ENCODE measurements at regions not wholly inside any gene's neighbourhood (a gene's known extent, or its start where the extent isn't known, plus 50 kb on each side); places are given as distances from the start of the nearest gene placed in this dataset.
"Not testable (repeated sequence)": the region's sequence is repeated elsewhere in the genome, so short reads cannot be mapped to it uniquely, and the experiment has no call there.

DNA sequence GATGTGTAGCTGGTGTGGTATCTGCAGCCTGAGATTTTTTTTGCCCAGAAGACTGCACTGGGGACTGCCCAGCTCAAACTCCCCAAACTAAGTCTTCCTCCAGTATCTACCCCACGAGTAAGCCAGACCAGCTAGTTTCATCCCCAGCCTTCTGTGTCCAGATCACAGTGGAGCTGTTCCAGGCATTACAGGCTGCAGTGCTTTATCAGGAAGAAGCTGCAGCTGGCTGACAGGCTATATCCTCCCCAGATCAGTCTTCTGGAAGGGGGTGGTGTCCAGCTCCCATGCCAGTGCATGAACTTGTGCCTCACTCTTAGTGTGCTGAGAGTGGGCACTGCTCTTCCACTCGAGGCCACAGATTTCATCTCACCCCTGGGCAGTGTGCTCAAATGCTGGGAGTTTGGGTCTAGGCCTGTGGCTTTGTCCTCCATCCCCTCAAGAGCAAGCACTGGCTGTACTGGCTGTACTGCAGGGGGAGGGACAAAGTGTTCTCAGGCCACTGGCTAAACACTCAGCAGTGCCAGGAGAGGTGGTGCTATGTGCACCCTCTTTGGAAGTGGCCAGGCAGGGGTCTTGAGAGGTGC lies 679.1 kb upstream of the COBL start:
- DNase-seq, result no peak

DNA sequence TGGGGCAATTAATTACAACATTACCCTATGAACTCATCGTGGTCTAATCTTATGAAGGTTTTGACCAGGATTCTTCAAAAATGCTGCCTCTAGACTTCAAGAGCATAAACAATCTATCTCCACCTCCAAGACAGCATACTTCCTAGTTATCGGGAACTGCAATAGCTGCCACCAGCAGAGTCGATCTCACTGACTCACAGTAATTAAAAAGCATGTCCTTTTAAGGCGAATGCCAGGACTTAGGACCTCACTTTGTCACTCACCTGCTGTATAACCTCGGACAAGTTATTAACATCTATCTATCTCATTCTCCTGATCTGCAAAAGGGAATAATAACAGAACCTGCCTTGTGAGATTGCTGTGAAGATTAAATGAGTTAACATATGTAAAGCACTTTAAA lies 666.0 kb upstream of the COBL start:
- DNase-seq, result no peak

DNA sequence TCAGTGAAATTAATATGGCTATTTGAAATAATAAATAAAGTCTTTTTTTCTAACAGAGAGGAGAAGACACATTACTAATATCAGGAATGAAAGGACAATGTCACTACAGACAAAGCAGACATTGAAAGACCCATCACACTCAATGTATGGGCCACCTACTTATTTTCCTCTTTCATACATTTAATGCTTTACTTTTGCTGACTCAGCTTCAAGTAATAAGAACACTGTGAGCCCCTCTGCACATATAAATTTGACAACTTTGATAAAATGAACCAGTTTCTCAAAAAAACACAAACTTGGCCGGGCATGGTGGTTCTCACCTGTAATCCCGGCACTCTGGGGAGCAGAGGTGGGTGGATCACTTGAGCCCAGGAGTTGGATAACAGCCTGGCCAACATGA lies 664.2 kb upstream of the COBL start:
- no peak for DNase-seq

DNA sequence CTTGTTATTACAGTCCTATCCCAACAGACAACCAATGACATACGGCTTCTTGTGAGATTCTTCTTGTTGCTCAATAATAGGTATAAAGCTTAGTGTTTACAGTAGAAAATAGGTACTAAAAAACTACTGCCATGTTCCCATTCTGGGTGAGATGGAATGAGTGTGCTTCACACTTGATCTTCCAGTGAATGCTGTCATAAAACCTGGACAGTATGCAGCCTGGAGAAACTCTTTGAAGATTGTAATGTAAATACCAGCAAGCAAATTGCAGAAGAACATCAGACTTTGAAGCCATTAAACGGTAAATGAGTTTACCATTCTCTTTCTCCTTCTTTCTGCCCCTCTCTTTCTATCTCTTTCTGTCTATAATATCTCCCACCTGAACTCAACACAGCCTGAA lies 663.7 kb upstream of the COBL start:
- DNase-seq, result no peak

DNA sequence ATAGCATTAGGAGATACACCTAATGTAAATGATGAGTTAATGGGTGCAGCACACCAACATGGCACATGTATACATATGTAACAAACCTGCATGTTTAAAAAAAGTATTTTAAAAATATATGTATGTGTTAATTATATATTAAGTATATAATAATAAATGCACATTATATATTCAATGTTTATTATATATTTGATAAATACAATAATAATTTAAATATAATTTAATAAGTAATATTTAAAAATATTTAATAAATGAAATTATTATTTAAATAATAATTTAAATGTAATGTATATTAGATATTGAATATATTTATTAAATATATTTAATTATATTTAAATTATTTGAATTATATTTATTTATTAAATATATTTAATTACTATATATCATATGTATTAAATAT lies 661.3 kb upstream of the COBL start:
- no peak for DNase-seq

DNA sequence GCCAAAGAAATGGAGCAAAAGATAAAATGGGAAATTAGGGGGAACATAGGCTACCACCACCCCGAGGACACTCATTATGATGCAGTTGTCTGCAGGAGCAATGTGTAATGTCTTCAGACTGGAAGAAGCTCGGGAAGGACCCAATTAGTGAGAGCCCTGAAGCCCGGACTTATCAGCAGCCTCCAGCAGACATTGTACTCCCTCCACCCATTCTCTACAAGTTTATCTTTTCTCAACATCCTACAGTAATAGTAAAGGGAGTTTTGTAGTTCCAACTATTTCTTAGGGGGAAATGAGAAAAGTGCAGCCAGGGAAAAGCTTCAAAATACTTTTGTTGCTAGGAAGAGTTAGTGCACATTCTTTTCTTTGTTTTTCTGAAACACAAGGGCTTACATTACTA lies 657.3 kb upstream of the COBL start:
- no peak for DNase-seq

DNA sequence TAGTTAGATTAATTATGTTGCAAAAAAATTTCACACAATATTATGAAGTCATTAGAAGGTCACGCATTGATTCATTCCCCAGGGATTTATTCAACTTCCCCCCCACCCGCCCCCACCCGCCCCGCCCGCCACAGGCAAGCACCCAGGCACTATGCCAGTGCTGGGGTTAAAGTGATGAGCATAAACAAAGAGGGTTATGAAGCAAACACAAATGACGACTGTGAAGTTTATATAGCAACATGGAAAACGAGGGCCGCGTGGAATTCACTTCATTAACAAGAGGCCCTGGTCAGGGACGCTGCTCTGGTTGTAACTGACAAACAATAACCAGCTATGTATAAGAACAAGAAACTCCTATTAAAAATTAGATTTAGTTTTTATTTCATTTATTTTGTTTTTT lies 656.5 kb upstream of the COBL start:
- no peak for DNase-seq

DNA sequence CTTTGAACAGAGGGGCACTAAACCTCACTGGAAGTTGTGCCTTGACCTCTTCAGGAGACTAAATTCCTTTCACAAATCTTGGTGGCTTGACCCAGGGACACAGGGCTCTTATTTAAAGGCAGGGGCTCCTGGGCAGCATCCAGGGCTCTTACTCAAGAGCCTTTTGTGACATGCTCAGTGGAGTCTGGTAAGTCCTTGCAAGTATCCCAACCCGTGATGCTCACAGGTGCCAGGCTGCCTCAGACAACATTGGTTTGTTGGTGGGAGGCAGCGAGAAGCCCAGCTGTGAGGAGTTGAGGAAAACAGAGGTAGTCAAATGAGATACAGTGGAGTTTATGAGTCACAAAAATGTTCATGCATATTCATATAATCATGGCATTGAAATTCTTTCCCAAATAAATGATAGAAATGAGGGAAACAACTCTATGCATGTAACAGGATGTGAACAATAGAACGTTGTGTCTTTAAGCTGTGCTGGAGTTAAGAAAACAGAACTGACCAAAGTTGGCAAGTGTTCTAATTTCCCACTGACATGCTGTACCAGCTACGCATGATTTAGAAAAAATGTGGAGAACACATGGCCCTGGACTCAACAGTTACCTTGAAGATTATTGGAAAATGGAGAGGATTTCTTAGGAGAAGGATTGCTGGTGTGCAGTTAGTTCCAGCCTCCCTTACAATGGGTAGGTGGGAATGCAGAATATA lies 654.5 kb upstream of the COBL start:
- DNase-seq, result no peak

DNA sequence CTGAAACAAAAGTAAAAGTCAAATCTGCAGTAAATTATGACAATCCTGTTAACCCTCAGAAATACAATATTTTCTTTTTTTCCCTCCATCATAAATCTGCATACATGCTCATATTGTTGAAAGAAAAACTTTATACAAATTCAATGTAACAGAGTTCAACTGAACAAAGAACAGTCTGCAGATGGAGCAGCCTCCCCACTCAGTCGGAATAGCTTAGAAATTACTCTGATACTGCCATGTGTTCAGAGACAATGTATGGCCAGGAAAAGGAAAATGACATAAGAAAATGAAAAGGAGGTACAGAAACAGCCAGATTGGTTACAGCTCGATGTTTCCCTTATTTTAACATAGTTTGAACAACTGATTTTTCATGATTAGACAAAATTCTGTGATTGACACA lies 651.9 kb upstream of the COBL start:
- DNase-seq, result no peak

DNA sequence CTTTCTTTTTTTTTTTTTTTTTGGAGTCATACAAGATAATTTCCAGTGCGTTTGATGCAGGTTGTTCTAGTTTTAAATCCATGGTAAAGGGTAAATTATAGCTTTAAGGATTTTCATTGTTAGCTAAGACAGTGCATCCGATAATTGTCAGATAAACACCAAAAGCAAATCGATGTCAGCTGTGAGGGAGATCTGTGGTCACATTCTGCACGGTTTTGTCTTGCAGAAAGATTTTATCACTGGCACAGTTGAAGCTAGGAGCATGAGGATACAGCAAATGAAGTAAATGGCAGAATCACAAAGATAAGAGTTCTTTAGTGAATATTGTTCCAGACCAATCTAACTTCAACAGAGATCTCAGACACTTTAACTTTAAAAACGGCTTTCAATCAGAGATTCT lies 648.8 kb upstream of the COBL start:
- no peak for DNase-seq

DNA sequence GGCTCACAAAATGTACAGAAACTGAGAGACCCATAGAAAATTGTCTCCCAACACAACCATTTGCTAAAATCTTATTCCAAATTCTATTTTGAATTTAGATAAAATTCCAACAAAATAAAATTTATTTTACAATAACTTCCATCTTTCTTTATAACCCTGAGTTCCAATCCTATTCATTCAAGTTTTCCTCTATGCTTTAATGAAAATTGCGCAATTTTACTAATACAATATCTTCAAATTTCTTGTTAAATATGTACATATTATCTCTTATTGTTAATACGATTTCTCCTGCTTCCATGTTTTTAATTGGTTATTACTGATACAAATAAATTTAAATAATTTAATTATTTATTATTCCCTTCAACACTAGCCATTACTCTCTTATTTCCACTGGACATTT lies 645.2 kb upstream of the COBL start:
- no peak for DNase-seq

DNA sequence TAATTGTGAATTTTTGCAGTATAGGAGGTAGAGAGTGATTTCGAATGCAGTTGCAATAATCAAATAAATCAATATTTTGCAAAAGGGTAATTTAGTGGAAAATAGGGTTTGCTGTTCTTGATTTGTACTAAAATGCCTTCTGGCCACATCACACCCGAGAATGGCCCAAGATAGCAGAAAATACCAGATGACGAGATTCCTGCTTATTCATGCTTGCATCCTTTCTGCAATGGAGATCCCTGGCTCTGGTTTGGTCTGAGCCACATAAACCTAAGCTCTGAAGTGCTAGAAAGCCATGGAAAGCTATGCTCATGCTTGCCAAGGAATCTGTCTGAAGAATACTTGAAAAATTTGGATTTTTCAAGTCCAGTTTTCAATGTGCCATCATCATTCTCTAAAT lies 634.2 kb upstream of the COBL start:
- no peak for DNase-seq

DNA sequence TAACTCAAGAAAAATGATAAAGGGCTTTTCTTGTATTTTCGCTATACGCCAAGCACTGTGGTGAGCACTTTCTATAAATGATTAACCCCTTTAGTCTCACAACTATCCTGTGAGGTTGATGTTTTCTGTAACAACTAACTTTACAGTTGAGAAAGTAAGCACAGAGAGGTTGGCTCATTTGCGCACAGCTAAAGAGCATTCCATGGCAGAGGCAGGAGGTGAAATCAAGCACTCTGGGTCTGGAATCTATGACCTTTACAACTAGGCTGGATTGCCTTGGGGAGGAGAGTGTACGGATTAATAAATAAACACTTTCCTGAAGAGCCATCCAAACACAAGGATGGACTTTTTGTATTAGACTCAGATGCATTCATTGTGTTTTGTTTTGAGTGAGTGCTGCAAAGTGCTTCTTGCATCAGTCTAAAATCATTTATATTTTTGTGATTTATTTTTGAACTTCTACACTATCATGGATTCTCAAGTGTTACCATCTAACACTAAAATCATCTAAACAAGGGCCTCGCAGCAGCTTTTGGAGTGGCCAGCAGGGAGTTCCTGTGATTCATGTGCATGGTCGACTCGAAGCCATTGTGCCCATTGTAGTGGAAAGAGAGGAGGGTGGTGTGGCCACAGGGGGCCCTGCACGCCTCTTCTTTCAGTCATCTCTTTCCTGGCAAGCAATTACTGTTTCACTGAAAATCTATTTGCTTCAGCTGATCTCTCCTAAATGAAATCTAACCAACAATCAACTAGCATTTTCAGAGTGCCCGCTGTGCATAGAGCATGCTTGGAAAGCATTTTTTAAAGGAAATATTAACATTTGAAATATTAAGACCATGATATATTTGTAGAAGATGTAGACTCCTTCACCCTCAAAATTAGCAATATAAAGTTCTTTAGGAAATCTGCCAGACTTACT lies 633.4 kb upstream of the COBL start:
- no peak for DNase-seq

DNA sequence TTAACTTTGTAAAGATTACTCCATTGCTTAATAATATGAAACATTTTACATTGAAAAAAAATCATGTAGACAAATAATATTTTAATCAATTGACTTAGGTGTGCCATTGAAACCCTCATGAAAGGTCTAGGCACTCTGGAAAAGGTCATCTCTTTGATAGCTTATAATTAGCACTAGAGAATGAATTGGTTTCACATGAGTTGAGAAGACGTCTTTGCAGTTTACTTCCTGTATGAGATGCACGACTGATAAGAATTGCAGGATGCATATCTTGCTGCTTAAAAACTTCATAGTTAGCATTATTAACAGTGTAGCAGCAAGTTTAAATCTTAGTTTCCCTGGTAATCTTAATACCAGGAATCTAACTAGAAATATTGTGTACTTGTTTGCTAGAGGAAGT lies 614.2 kb upstream of the COBL start:
- DNase-seq, result no peak

DNA sequence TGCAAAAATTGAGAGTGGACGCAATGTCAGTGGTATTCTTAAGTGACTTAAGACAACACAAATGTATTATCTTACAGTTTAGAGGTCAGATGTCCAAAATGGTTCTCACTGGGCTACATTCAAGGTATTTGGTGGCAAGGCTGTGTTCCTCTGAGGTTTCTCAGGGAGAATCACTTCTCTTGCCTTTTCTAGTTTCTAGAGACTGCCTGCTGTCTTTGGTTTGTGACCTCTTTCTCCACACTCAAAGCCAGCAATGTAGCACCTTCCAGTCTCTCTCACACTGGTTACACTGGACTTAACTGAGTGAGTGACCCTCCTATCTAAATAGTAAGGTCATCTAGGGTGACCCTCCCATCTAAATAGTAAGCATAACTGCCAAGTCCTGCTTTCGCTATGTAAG lies 613.2 kb upstream of the COBL start:
- no peak for DNase-seq

DNA sequence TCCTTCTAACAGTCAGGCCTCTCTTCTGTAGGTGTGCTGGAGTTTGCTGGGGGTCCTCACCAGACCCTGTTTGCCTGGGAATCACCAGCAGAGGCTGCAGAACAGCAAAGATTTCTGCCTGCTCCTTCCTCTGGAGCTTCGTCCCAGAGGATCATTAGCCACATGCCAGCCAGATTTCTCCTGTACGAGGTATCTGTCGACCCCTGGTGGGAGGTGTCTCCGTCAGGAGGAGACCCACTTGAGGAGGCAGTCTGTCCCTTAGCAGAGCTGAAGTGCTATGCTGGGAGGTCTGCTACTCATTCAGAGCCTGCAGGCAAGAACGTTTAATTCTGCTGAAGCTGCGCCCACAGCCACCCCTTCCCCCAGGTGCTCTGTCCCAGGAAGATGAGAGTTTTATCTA lies 611.1 kb upstream of the COBL start:
- no peak for DNase-seq

DNA sequence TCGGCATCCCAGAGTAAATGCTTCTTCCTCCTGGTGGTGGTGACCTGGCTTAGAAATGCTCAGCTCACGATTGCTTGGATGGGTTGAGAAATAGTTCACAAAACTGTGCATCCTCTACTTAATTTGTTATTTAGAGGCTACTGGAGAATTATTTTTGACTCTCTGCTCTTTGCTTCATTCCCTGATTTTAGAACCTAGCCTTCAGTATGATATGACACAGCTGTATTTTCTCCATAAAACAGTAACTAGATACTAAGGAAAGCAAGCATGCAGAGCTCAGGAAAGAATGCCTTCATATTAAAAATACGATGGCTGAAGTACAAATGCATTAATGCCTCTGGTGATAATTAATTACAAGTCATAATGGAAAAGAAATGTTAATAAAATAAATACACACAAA lies 602.0 kb upstream of the COBL start:
- DNase-seq, result no peak

DNA sequence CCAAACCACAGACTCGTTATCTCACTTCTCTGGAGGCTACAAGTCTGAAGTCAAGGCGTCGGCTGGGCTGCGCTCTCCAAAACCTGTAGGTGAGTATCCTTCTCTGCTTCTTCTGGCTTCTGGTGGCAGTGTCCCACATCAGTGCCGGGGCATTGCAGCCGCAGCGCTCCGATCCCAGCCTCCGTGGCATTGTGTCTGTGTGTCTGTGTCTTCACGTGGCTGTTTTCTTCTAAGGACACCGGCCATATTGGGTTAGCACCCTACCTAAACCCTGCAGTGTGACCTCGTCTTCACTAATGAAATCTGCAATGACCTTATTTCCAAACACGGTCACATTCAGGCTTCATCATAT lies 584.9 kb upstream of the COBL start:
- DNase-seq, result no peak

DNA sequence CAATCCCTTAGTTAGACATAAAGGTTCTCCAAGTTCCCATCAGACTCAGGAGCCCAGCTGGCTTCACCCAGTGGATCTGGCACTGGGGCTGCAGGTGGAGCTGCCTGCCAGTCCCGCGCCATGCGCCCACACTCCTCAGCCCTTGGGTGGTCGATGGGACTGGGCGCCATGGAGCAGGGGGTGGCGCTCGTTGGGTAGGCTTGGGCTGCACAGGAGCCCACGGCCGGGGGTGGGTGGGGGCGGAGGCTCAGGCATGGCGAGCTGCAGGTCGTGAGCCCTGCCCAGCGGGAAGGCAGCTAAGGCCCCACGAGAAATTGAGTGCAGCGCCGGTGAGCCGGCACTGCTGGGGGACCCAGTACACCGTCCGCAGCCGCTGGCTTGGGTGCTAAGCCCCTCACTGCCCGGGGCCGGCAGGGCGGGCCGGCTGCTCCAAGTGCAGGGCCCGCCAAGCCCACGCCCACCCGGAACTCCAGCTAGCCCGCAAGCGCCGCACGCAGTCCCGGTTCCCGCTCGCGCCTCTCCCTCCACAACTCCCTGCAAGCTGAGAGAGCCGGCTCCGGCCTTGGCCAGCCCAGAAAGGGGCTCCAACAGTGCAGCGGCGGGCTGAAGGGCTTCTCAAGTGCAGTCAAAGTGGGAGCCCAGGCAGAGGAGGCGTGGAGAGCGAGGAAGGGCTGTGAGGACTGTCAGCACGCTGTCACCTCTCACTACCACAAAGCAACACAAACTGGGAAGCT lies 584.3 kb upstream of the COBL start:
- DNase-seq, result not testable (repeated sequence)

DNA sequence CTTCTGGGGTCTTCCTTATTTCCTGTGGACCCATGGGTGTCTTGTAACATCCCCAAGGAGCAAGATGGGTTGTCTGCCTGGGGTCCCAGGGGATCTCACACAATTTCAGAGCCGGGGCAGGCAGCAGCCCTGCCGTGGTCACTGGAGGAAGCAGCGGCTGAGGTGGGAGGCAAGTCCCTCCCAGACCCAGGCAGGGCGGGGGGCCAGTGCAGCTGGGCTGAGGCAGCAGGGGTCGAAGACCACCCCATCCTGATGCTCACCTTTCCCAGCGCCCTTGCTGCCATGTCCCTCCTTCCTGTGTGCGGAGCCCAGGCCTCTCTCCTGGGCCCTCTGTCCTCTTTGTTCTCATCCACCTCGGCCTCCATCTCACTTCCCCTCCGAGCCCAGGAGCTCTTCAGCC lies 583.0 kb upstream of the COBL start:
- no peak for DNase-seq

DNA sequence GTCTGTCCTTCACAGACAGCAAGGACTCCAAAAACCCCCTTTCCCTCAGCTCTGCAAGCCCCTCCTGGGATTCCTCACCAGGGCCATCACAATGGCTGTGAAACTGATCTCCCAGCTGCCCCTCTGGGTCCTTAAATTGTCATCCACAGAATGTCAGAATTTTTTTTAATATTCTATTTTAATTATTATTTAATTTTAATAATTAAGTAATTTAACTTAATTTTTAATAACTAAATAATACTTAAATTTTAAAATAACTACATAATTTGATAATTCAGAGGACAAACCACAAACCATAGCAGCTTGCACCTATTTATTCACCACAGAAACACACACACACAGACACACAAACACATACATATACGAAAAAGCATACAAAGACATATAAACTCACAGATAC lies 565.8 kb upstream of the COBL start:
- DNase-seq, result no peak

DNA sequence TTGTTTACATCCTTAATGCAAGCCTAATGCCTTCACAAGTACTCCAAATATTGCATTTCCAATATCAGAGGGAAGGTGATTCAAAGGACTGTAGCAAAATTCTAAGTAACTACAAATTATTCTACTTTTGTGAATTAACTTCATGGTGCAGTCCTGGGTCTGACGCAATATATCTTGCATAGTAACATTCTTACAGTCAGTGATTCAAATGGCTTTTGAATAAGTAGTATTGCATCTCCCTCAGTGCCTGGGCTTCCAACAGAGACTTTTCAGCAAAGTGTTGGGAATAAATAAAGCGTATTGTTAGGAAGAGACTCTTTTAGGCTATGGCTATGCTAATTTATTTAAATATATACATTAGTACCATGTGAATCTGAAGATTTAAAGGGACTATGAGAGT lies 564.7 kb upstream of the COBL start:
- DNase-seq, result no peak

DNA sequence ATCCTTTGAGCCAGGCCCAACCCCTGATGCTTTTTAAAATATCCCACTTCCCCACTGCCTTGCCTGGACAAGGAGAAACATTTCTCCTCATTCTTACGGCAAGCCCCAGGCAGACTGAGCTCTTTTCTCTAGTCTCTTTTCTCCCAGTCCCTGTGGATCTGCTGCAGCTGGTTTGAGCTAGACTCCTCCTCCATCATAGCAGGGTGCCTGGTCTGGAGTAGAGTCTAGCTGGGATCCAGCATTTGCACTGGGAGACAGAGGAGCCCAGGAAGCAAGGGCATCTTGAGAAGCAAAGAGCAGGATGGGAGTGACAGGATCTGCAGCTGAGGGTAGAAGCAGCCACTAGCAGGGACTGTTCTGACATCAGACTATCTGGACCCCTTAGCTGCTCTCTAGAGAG lies 562.3 kb upstream of the COBL start:
- DNase-seq, result no peak

DNA sequence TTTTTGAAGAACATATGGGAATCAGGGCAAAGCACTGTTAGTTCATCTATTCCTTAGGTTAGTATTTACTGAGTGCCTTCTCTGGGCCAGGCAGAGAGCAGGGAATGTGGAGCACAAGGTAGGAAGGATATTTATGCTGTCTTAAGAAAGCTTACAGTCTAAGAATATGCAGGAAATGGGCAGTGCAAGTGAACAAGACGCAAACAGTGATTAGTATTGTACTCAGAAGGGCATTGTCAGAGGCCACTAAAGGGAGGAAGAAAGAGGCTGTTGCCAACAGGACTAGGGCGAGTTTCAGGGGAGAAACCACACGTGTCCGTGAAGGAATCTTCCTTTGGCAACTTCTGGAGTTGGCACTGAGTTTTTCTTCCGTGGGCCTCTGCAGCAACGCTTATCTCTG lies 552.8 kb upstream of the COBL start:
- DNase-seq, result no peak
